HEK293 (cell line): ENCODE measurements at regions not wholly inside any gene's neighbourhood (a gene's known extent, or its start where the extent isn't known, plus 50 kb on each side); places are given as distances from the start of the nearest gene placed in this dataset.

Experiments
- CTCF ChIA-PET: fragments of 350-600 bp; formaldehyde crosslinking; extraction: SDS; loops from one replicate; lab custom pipeline; 2021; ENCODE audit warnings: antibody characterized with exemption; lab: Yijun Ruan, JAX
- POLR2A ChIA-PET: fragments of 300-600 bp; formaldehyde crosslinking; extraction: SDS; loops from one replicate; lab custom pipeline; 2020; ENCODE audit warnings: antibody characterized with exemption, inconsistent platforms; lab: Yijun Ruan, JAX
- H3K27ac ChIP-seq: fragments of 200-500 bp; sonication (Bioruptor generic); 2 replicates; pipeline ENCODE4 v1.5.1; 2014; ENCODE audit warnings: low read depth, low read length, control low read depth, inconsistent platforms; ENCODE audit errors: extremely low read depth
- H3K36me3 ChIP-seq, 2 experiments: fragments of 200-500 bp in 1 of 2; sonication (Bioruptor generic) in 1 of 2; 1 replicate in 1 of 2; 2 replicates in 1 of 2; pipeline ENCODE4 v1.5.1; 2014 to 2017; ENCODE audit warnings: inconsistent platforms in 2 of 2, low read length in 2 of 2; ENCODE audit not compliant: control insufficient read depth in 2 of 2, insufficient read depth in 1 of 2
- H3K4me1 ChIP-seq: fragments of 200-500 bp; sonication (Bioruptor generic); 2 replicates; pipeline ENCODE4 v1.5.1; 2014; ENCODE audit warnings: mild to moderate bottlenecking, low read length, inconsistent platforms; ENCODE audit not compliant: control insufficient read depth, insufficient read depth
- H3K4me3 ChIP-seq: 2 replicates; pipeline ENCODE4 v1.5.1; 2011; ENCODE audit warnings: low read depth, mild to moderate bottlenecking, control low read depth, low read length, moderate library complexity
- H3K9me3 ChIP-seq: fragments of 200-500 bp; sonication (Bioruptor generic); 2 replicates; pipeline ENCODE4 v1.5.1; 2014; ENCODE audit warnings: low read depth, low read length, inconsistent platforms; ENCODE audit not compliant: control insufficient read depth, insufficient read depth
- ATF2 ChIP-seq: fragments of 450-650 bp; formaldehyde crosslinking; IDR thresholded peaks from 2 replicates; pipeline ENCODE4 v1.5.1; 2016; ENCODE audit warnings: missing biosample characterization, missing genetic modification characterization, low read depth
- ELK4 ChIP-seq: IDR thresholded peaks from 2 replicates; pipeline ENCODE4 v1.6.1; 2011; ENCODE audit warnings: mild to moderate bottlenecking, low read depth, low read length, borderline replicate concordance
- GLI2 ChIP-seq: fragments of 450-650 bp; formaldehyde crosslinking; IDR thresholded peaks from 2 replicates; pipeline ENCODE4; 2017; ENCODE audit warnings: missing biosample characterization, missing genetic modification characterization, low read depth, borderline replicate concordance
- GLIS2 ChIP-seq: fragments of 450-650 bp; formaldehyde crosslinking; IDR thresholded peaks from 2 replicates; pipeline ENCODE4 v1.5.1; 2016; ENCODE audit warnings: missing biosample characterization, missing genetic modification characterization
- HOXC10 ChIP-seq: sonication (generic); formaldehyde crosslinking; IDR thresholded peaks from 2 replicates; pipeline ENCODE4 v1.8.1; 2023; ENCODE audit warnings: mild to moderate bottlenecking, missing genetic modification reagents
- KLF17 ChIP-seq: fragments of 450-650 bp; formaldehyde crosslinking; IDR thresholded peaks from 2 replicates; pipeline ENCODE4 v1.5.1; 2016; ENCODE audit warnings: missing biosample characterization, missing genetic modification characterization
- KLF7 ChIP-seq: fragments of 450-650 bp; formaldehyde crosslinking; IDR thresholded peaks from 2 replicates; pipeline ENCODE4 v1.5.1; 2016; ENCODE audit warnings: missing biosample characterization, missing genetic modification characterization, borderline replicate concordance
- KLF9 ChIP-seq: fragments of 450-650 bp; formaldehyde crosslinking; IDR thresholded peaks from 2 replicates; pipeline ENCODE4 v1.5.1; 2016; ENCODE audit warnings: missing biosample characterization, missing genetic modification characterization, low read depth
- WT1 ChIP-seq: fragments of 450-650 bp; formaldehyde crosslinking; IDR thresholded peaks from 2 replicates; pipeline ENCODE4 v1.5.1; 2016; ENCODE audit warnings: missing biosample characterization, missing genetic modification characterization
- YY2 ChIP-seq: fragments of 450-650 bp; formaldehyde crosslinking; IDR thresholded peaks from 2 replicates; pipeline ENCODE4 v1.5.1; 2016; ENCODE audit warnings: missing biosample characterization, missing genetic modification characterization
- ZBTB8A ChIP-seq: fragments of 450-650 bp; formaldehyde crosslinking; IDR thresholded peaks from 2 replicates; pipeline ENCODE4 v1.5.1; 2016; ENCODE audit warnings: missing biosample characterization, missing genetic modification characterization
- ZNF324 ChIP-seq: fragments of 450-650 bp; formaldehyde crosslinking; IDR thresholded peaks from 2 replicates; pipeline ENCODE4 v1.5.1; 2016; ENCODE audit warnings: missing biosample characterization, missing genetic modification characterization
- ZNF354C ChIP-seq: fragments of 450-650 bp; formaldehyde crosslinking; IDR thresholded peaks from 2 replicates; pipeline ENCODE4 v1.5.1; 2016; ENCODE audit warnings: missing biosample characterization, missing genetic modification characterization, low read depth, borderline replicate concordance
- ZNF449 ChIP-seq: fragments of 450-650 bp; formaldehyde crosslinking; IDR thresholded peaks from 2 replicates; pipeline ENCODE4 v1.5.1; 2017; ENCODE audit warnings: missing biosample characterization, mild to moderate bottlenecking, missing genetic modification characterization, moderate library complexity
- ZNF514 ChIP-seq: fragments of 450-650 bp; formaldehyde crosslinking; IDR thresholded peaks from 2 replicates; pipeline ENCODE4 v1.5.1; 2016; ENCODE audit warnings: missing biosample characterization, missing genetic modification characterization
- ZNF518A ChIP-seq: fragments of 450-650 bp; formaldehyde crosslinking; conservative IDR thresholded peaks from 2 replicates; pipeline ENCODE4 v1.5.1; 2016; ENCODE audit warnings: low read depth, missing biosample characterization, missing genetic modification characterization
- ZNF530 ChIP-seq: fragments of 450-650 bp; formaldehyde crosslinking; IDR thresholded peaks from 2 replicates; pipeline ENCODE4 v1.5.1; 2016; ENCODE audit warnings: low read depth, missing biosample characterization, missing genetic modification characterization
- ZNF704 ChIP-seq: fragments of 450-650 bp; formaldehyde crosslinking; IDR thresholded peaks from 2 replicates; pipeline ENCODE4 v1.5.1; 2016; ENCODE audit warnings: missing biosample characterization, missing genetic modification characterization
- ZNF707 ChIP-seq: fragments of 450-650 bp; formaldehyde crosslinking; IDR thresholded peaks from 2 replicates; pipeline ENCODE4 v1.5.1; 2016; ENCODE audit warnings: missing biosample characterization, missing genetic modification characterization

GRCh38 chr13:74778946-74779345, 644.7 kb upstream of the KLF12 start (continued):
- TF ChIP-seq KLF17 (no peak), WT1 (tag by site-specific recombination) (no peak)

- TF ChIP-seq ATF2 (tag by site-specific recombination) (no peak), ZNF530 (no peak), ZNF704 (tag by site-specific recombination) (no peak)
- Histone ChIP-seq H3K36me3 (no peaks in the 10 kb centered on the region), H3K4me1 (no peaks in the 10 kb centered on the region), H3K9me3 (no peaks in the 10 kb centered on the region), H3K4me3 (no peak overlapping the region), H3K27ac (no peak overlapping the region)
- CTCF ChIA-PET: no interaction called here
- POLR2A ChIA-PET: no interaction called here
Measured at GRCh38 chr13:74778087-74778486, 643.9 kb upstream of the KLF12 start.

GRCh38 chr13:74774264-74774663, 640.1 kb upstream of the KLF12 start:
- POLR2A ChIA-PET: no interaction called here
- CTCF ChIA-PET: interaction anchor here (0.7 kb wide), 1 partner anchor 85 kb away, joined by 3 read pairs; no protein-coding TSS in a partner anchor
- Histone ChIP-seq H3K4me1 (no peaks in the 10 kb centered on the region), H3K4me3 (no peak overlapping the region), H3K9me3 (no peaks in the 10 kb centered on the region), H3K36me3 (no peaks in the 10 kb centered on the region), H3K27ac (no peak overlapping the region)
- TF ChIP-seq ZBTB8A: no peak
- TF ChIP-seq ZNF514 (tag by site-specific recombination): no peak
- no peak for TF ChIP-seq ELK4

GRCh38 chr13:74773248-74773647, 639.0 kb upstream of the KLF12 start:
- H3K36me3 ChIP-seq: no peaks in the 10 kb centered on the region
- ChIA-PET CTCF (no interaction called here), POLR2A (no interaction called here)
- no peak overlapping the region for H3K27ac ChIP-seq
- H3K4me1 ChIP-seq: no peaks in the 10 kb centered on the region
- H3K9me3 ChIP-seq: no peaks in the 10 kb centered on the region
- H3K4me3 ChIP-seq: no peak overlapping the region
- no peak for TF ChIP-seq ZNF354C (tag by site-specific recombination)
- TF ChIP-seq GLIS2: no peak
- TF ChIP-seq ZNF514 (tag by site-specific recombination): no peak
- TF ChIP-seq YY2 (tag by site-specific recombination): no peak
- no peak for TF ChIP-seq KLF7 (tag by site-specific recombination)
- TF ChIP-seq ZNF707 (tag by site-specific recombination): no peak
- TF ChIP-seq ZNF449: no peak
- TF ChIP-seq ZNF324 (tag by site-specific recombination): no peak
- TF ChIP-seq GLI2 (tag by site-specific recombination): no peak
- no peak for TF ChIP-seq KLF9 (tag by site-specific recombination)
- no peak for TF ChIP-seq ZNF518A (tag by site-specific recombination)
- no peak for TF ChIP-seq HOXC10 (CRISPR knock-in tag)
